Neural cell (in vitro differentiated cells): ENCODE measurements at regions not wholly inside any gene's neighbourhood (a gene's known extent, or its start where the extent isn't known, plus 50 kb on each side); places are given as distances from the start of the nearest gene placed in this dataset.

Experiments used
- H2AFZ ChIP-seq: fragments of 200-600, 300-800 bp; sonication (generic), shearing (Covaris generic); 2 replicates; pipeline ENCODE4 v1.6.0; 2014; ENCODE audit warnings: low read depth, mild to moderate bottlenecking, antibody characterized with exemption, low read length, moderate library complexity
- H3F3A ChIP-seq: fragments of 200-600 bp; shearing (Covaris generic); 2 replicates; pipeline ENCODE4 v1.6.1; 2016; ENCODE audit warnings: mild to moderate bottlenecking, moderate library complexity, mixed read lengths, antibody characterized with exemption, low read length; ENCODE audit not compliant: insufficient read depth, poor library complexity, severe bottlenecking
- H3K27ac ChIP-seq: fragments of 200-600, 300-800 bp; sonication (generic), shearing (Covaris generic); 2 replicates; pipeline ENCODE4 v1.5.1; 2014; ENCODE audit warnings: mild to moderate bottlenecking, low read length, moderate library complexity
- H3K27me3 ChIP-seq: fragments of 300-800, 200-600 bp; sonication (generic), shearing (Covaris generic); 2 replicates; pipeline ENCODE4 v1.6.0; 2014; ENCODE audit warnings: mild to moderate bottlenecking, low read depth, low read length, moderate library complexity; ENCODE audit not compliant: insufficient read depth
- H3K36me3 ChIP-seq: fragments of 300-800, 200-600 bp; sonication (generic), shearing (Covaris generic); 2 replicates; pipeline ENCODE4 v1.5.1; 2014; ENCODE audit warnings: mild to moderate bottlenecking, antibody characterized with exemption, low read length, moderate library complexity; ENCODE audit not compliant: insufficient read depth
- H3K4me2 ChIP-seq: fragments of 300-800, 200-600 bp; sonication (generic), shearing (Covaris generic); 2 replicates; pipeline ENCODE4 v1.6.0; 2014; ENCODE audit warnings: mild to moderate bottlenecking, low read length
- H3K4me3 ChIP-seq: fragments of 300-800, 200-600 bp; sonication (generic), shearing (Covaris generic); 2 replicates; pipeline ENCODE4 v1.5.1; 2014; ENCODE audit warnings: mild to moderate bottlenecking, low read length, moderate library complexity
- H3K79me2 ChIP-seq: fragments of 200-600 bp; shearing (Covaris generic); replicated peaks from 2 replicates; pipeline ENCODE4 v1.6.0; 2014; ENCODE audit warnings: mild to moderate bottlenecking, low read length, moderate library complexity; ENCODE audit not compliant: insufficient read depth
- H3K9ac ChIP-seq: fragments of 300-800, 200-600 bp; sonication (generic), shearing (Covaris generic); 2 replicates; pipeline ENCODE4 v1.6.1; 2016; ENCODE audit warnings: mild to moderate bottlenecking, low read length, mixed read lengths
- H3K9me2 ChIP-seq: fragments of 200-600 bp; shearing (Covaris generic); 2 replicates; pipeline ENCODE4 v1.6.1; 2016; ENCODE audit warnings: mild to moderate bottlenecking, low read length, mixed read lengths; ENCODE audit not compliant: insufficient read depth
- H3K9me3 ChIP-seq: fragments of 200-600, 300-800 bp; sonication (generic), shearing (Covaris generic); 2 replicates; pipeline ENCODE4 v1.6.1; 2016; ENCODE audit warnings: mild to moderate bottlenecking, mixed run types, low read length, moderate library complexity, mixed read lengths
- H4K20me1 ChIP-seq: fragments of 200-600 bp; shearing (Covaris generic); 2 replicates; pipeline ENCODE4 v1.6.1; 2016; ENCODE audit warnings: mild to moderate bottlenecking, mixed run types; ENCODE audit not compliant: insufficient read depth
- EP300 ChIP-seq: fragments of 450-650 bp; conservative IDR thresholded peaks from 2 replicates; pipeline ENCODE4 v1.6.1; 2014; ENCODE audit warnings: antibody characterized with exemption, mild to moderate bottlenecking, moderate library complexity; ENCODE audit not compliant: poor library complexity, severe bottlenecking
- EZH2 ChIP-seq: fragments of 200-600, 300-800 bp; shearing (Covaris generic), sonication (generic); IDR thresholded peaks from 2 replicates; pipeline ENCODE4 v1.6.1; 2014; ENCODE audit warnings: antibody characterized with exemption, low read length, borderline replicate concordance, mild to moderate bottlenecking; ENCODE audit not compliant: insufficient read depth, poor library complexity, severe bottlenecking
- MXI1 ChIP-seq: fragments of 450-650 bp; conservative IDR thresholded peaks from 2 replicates; pipeline ENCODE4 v1.6.1; 2014; ENCODE audit warnings: antibody characterized with exemption, mild to moderate bottlenecking; ENCODE audit not compliant: poor library complexity, severe bottlenecking
- POLR2AphosphoS5 ChIP-seq: IDR thresholded peaks from 2 replicates; pipeline ENCODE4 v1.6.1; 2012
- RAD21 ChIP-seq: fragments of 450-650 bp; conservative IDR thresholded peaks from 2 replicates; pipeline ENCODE4 v1.6.1; 2014; ENCODE audit warnings: antibody characterized with exemption, mild to moderate bottlenecking, moderate library complexity
- SMC3 ChIP-seq: fragments of 450-650 bp; conservative IDR thresholded peaks from 2 replicates; pipeline ENCODE4 v1.6.1; 2014; ENCODE audit warnings: antibody characterized with exemption, mild to moderate bottlenecking, moderate library complexity; ENCODE audit not compliant: poor library complexity
- TAF1 ChIP-seq: IDR thresholded peaks from 2 replicates; pipeline ENCODE4 v1.6.1; 2012; ENCODE audit warnings: low read depth
- TF ChIP-seq, protein P1 (sequence below): IDR thresholded peaks from 2 replicates; pipeline ENCODE4 v1.6.1; 2012; ENCODE audit warnings: borderline replicate concordance
- TF ChIP-seq, protein P2 (sequence below): fragments of 450-650 bp; IDR thresholded peaks from 2 replicates; pipeline ENCODE4 v1.5.1; 2014; ENCODE audit warnings: antibody characterized with exemption, mild to moderate bottlenecking, moderate library complexity; ENCODE audit not compliant: poor library complexity, severe bottlenecking

- Histone ChIP-seq H3K27me3 (no peaks in the 10 kb centered on the region), H3K36me3 (no peaks in the 10 kb centered on the region), H2AFZ (no peak overlapping the region), H3K9me3 (no peaks in the 10 kb centered on the region), H3K4me2 (no peak overlapping the region), H3K27ac (no peak overlapping the region), H3F3A (no peaks in the 10 kb centered on the region), H3K9ac (no peak overlapping the region), H3K4me3 (no peak overlapping the region), H3K79me2 (no peaks in the 10 kb centered on the region), H4K20me1 (no peaks in the 10 kb centered on the region), H3K9me2 (no peaks in the 10 kb centered on the region)
- no peak for TF ChIP-seq RAD21
- TF ChIP-seq EP300, result no peak
- TF ChIP-seq SMC3, result no peak
- TF ChIP-seq MXI1, result no peak
- TF ChIP-seq TAF1, result no peak
- TF ChIP-seq EZH2, result no peak
- TF ChIP-seq, protein P1, sequence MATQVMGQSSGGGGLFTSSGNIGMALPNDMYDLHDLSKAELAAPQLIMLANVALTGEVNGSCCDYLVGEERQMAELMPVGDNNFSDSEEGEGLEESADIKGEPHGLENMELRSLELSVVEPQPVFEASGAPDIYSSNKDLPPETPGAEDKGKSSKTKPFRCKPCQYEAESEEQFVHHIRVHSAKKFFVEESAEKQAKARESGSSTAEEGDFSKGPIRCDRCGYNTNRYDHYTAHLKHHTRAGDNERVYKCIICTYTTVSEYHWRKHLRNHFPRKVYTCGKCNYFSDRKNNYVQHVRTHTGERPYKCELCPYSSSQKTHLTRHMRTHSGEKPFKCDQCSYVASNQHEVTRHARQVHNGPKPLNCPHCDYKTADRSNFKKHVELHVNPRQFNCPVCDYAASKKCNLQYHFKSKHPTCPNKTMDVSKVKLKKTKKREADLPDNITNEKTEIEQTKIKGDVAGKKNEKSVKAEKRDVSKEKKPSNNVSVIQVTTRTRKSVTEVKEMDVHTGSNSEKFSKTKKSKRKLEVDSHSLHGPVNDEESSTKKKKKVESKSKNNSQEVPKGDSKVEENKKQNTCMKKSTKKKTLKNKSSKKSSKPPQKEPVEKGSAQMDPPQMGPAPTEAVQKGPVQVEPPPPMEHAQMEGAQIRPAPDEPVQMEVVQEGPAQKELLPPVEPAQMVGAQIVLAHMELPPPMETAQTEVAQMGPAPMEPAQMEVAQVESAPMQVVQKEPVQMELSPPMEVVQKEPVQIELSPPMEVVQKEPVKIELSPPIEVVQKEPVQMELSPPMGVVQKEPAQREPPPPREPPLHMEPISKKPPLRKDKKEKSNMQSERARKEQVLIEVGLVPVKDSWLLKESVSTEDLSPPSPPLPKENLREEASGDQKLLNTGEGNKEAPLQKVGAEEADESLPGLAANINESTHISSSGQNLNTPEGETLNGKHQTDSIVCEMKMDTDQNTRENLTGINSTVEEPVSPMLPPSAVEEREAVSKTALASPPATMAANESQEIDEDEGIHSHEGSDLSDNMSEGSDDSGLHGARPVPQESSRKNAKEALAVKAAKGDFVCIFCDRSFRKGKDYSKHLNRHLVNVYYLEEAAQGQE, result no peak
- TF ChIP-seq POLR2AphosphoS5, result no peak
- TF ChIP-seq, protein P2, sequence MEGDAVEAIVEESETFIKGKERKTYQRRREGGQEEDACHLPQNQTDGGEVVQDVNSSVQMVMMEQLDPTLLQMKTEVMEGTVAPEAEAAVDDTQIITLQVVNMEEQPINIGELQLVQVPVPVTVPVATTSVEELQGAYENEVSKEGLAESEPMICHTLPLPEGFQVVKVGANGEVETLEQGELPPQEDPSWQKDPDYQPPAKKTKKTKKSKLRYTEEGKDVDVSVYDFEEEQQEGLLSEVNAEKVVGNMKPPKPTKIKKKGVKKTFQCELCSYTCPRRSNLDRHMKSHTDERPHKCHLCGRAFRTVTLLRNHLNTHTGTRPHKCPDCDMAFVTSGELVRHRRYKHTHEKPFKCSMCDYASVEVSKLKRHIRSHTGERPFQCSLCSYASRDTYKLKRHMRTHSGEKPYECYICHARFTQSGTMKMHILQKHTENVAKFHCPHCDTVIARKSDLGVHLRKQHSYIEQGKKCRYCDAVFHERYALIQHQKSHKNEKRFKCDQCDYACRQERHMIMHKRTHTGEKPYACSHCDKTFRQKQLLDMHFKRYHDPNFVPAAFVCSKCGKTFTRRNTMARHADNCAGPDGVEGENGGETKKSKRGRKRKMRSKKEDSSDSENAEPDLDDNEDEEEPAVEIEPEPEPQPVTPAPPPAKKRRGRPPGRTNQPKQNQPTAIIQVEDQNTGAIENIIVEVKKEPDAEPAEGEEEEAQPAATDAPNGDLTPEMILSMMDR, result no peak
Observed at GRCh38 chr5:37999593-37999992, 159.8 kb upstream of the GDNF start.

DNA sequence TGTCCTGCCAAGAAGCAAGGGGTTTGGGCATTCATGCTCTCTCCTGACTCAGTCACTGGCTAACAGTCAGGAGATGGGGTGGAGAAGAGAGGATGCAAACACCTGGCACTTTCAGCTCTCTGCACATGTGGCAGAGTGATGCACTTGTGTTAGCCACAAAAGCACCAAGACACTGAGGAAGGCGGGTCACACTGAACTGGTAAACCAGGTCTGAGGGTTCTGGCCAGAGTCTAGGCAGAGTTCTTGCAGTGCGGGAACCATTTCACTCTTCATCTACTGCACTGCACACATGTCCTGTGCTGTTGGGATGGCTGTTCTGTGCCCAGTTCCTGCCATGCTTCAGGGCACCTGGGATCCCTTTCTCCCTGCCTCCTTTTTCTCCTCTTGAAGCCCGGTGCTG is 157.1 kb upstream of the GDNF start:
- Histone ChIP-seq H3F3A (no peaks in the 10 kb centered on the region), H3K27ac (no peak overlapping the region), H3K4me2 (no peak overlapping the region), H3K9me2 (no peaks in the 10 kb centered on the region), H3K27me3 (no peaks in the 10 kb centered on the region), H4K20me1 (no peaks in the 10 kb centered on the region), H2AFZ (no peak overlapping the region), H3K4me3 (no peak overlapping the region), H3K9me3 (no peaks in the 10 kb centered on the region), H3K9ac (no peak overlapping the region), H3K79me2 (no peaks in the 10 kb centered on the region), H3K36me3 (no peaks in the 10 kb centered on the region)
- TF ChIP-seq TAF1 (no peak), POLR2AphosphoS5 (no peak)

GRCh38 chr5:37994729-37995128 is 154.9 kb upstream of the GDNF start:
- no peaks in the 10 kb centered on the region for H3K9me2 ChIP-seq
- H3K79me2 ChIP-seq, result no peaks in the 10 kb centered on the region
- H3K4me2 ChIP-seq, result no peak overlapping the region
- H3K27me3 ChIP-seq, result no peaks in the 10 kb centered on the region
- H4K20me1 ChIP-seq, result no peaks in the 10 kb centered on the region
- H3K9ac ChIP-seq, result no peak overlapping the region
- H3K27ac ChIP-seq, result no peak overlapping the region
- H3K36me3 ChIP-seq, result no peaks in the 10 kb centered on the region
- TF ChIP-seq, protein P2, result no peak
- TF ChIP-seq, protein P1, result no peak
- TF ChIP-seq MXI1 (no peak), EP300 (no peak), POLR2AphosphoS5 (no peak), RAD21 (no peak), EZH2 (no peak), TAF1 (no peak), SMC3 (no peak)
- no peaks in the 10 kb centered on the region for H3F3A ChIP-seq
- H3K4me3 ChIP-seq, result no peak overlapping the region
- H2AFZ ChIP-seq, result no peak overlapping the region
- no peaks in the 10 kb centered on the region for H3K9me3 ChIP-seq
